H1 (cell line): ENCODE measurements at regions not wholly inside any gene's neighbourhood (a gene's known extent, or its start where the extent isn't known, plus 50 kb on each side); places are given as distances from the start of the nearest gene placed in this dataset.

Source experiments
- ATF2 ChIP-seq: IDR thresholded peaks from 2 replicates; pipeline ENCODE4 v1.6.1; 2012; ENCODE audit warnings: low read length, inconsistent platforms
- CTCF ChIP-seq, 3 experiments: IDR thresholded peaks; 1 replicate in 2 of 3; 2 replicates in 1 of 3; pipeline versions ENCODE4 v1.5.1 to v1.6.1; 2011; ENCODE audit warnings: low read length in 3 of 3, mild to moderate bottlenecking in 3 of 3, inconsistent platforms in 2 of 3, low read depth in 1 of 3, moderate library complexity in 1 of 3; ENCODE audit not compliant: insufficient read depth in 1 of 3; ENCODE audit errors: control extremely low read depth in 1 of 3
- JUND ChIP-seq: IDR thresholded peaks from 2 replicates; pipeline ENCODE4 v1.6.1; 2011; ENCODE audit warnings: mild to moderate bottlenecking, improper control_type of control experiment, low read length
- MAX ChIP-seq: IDR thresholded peaks from 2 replicates; pipeline ENCODE4 v1.6.1; 2012; ENCODE audit warnings: inconsistent platforms
- RAD21 ChIP-seq, 2 experiments: IDR thresholded peaks in 1 of 2; conservative IDR thresholded peaks in 1 of 2; 2 replicates each; pipeline ENCODE4 v1.6.1; 2011; ENCODE audit warnings: low read depth in 2 of 2, low read length in 2 of 2, improper control_type of control experiment in 1 of 2, inconsistent platforms in 1 of 2, mild to moderate bottlenecking in 1 of 2, moderate library complexity in 1 of 2
- SIN3A ChIP-seq, 2 experiments: IDR thresholded peaks in 1 of 2; conservative IDR thresholded peaks in 1 of 2; 2 replicates each; pipeline ENCODE4 v1.6.1; 2011 to 2012; ENCODE audit warnings: low read length in 2 of 2, improper control_type of control experiment in 1 of 2, low read depth in 1 of 2, mild to moderate bottlenecking in 1 of 2
- SIX5 ChIP-seq: IDR thresholded peaks from 2 replicates; pipeline ENCODE4 v1.6.1; 2011; ENCODE audit warnings: mild to moderate bottlenecking, low read depth, low read length
- SP1 ChIP-seq: IDR thresholded peaks from 2 replicates; pipeline ENCODE4 v1.6.1; 2011; ENCODE audit warnings: low read depth, low read length
- YY1 ChIP-seq: IDR thresholded peaks from 2 replicates; pipeline ENCODE4 v1.6.1; 2011; ENCODE audit warnings: low read depth, mild to moderate bottlenecking, low read length

GRCh38 chr4:128591482-128591881, 218.0 kb upstream of the JADE1 start:
- TF ChIP-seq CTCF (IDR thresholded peaks at IDR 0.05; ENCODE audit: control extremely low read depth in 1 of 3, insufficient read depth in 1 of 3, low read depth in 1 of 3, low read length in 3 of 3): no peak
- no peak for TF ChIP-seq SP1
- no peak for TF ChIP-seq JUND
- TF ChIP-seq ATF2: no peak
- TF ChIP-seq MAX: no peak
- TF ChIP-seq SIX5: no peak
- TF ChIP-seq SIN3A (conservative IDR thresholded peaks at IDR 0.05 in 1 of 2, IDR thresholded peaks at IDR 0.05 in 1 of 2; ENCODE audit: low read depth in 1 of 2, low read length in 2 of 2): no peak
- no peak for TF ChIP-seq RAD21 (IDR thresholded peaks at IDR 0.05 in 1 of 2, conservative IDR thresholded peaks at IDR 0.05 in 1 of 2; ENCODE audit: low read depth in 2 of 2, low read length in 2 of 2)
- no peak for TF ChIP-seq YY1
